ENCODE measurements at regions not wholly inside any gene's neighbourhood (a gene's known extent, or its start where the extent isn't known, plus 50 kb on each side); places are given as distances from the start of the nearest gene placed in this dataset.

DNA sequence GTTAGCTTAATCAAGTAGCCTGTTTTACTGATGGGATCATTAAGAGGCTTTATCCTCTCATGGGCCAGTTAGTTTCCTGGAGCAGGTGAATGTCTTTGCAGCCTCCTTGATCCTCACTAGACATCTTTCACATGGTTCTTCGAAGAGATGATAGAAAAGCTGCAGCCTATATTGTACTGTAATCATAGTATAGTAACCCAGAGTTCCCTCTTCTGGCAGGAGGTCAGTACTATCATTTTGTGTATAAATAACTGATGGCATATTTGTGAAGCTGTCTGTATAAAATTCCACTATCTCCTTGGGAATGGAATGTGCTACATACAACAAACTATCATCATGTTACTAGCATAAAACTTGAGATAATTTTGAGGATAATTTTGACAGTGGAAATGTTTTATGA, 123.8 kb upstream of the PRPS1L1 start:
- DNase-seq (ENCODE audit: low spot score) (no peak), ATAC-seq (no peak)
- POLR2A ChIA-PET: no interaction called here
- peaks cover 11% of the 10 kb centered on the region for H3K4me1 Mint-ChIP-seq
- TF ChIP-seq, protein P1, sequence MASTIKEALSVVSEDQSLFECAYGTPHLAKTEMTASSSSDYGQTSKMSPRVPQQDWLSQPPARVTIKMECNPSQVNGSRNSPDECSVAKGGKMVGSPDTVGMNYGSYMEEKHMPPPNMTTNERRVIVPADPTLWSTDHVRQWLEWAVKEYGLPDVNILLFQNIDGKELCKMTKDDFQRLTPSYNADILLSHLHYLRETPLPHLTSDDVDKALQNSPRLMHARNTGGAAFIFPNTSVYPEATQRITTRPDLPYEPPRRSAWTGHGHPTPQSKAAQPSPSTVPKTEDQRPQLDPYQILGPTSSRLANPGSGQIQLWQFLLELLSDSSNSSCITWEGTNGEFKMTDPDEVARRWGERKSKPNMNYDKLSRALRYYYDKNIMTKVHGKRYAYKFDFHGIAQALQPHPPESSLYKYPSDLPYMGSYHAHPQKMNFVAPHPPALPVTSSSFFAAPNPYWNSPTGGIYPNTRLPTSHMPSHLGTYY (CRISPR knock-in tag; IDR thresholded peaks at IDR 0.05): no peak
- TF ChIP-seq, protein P2, sequence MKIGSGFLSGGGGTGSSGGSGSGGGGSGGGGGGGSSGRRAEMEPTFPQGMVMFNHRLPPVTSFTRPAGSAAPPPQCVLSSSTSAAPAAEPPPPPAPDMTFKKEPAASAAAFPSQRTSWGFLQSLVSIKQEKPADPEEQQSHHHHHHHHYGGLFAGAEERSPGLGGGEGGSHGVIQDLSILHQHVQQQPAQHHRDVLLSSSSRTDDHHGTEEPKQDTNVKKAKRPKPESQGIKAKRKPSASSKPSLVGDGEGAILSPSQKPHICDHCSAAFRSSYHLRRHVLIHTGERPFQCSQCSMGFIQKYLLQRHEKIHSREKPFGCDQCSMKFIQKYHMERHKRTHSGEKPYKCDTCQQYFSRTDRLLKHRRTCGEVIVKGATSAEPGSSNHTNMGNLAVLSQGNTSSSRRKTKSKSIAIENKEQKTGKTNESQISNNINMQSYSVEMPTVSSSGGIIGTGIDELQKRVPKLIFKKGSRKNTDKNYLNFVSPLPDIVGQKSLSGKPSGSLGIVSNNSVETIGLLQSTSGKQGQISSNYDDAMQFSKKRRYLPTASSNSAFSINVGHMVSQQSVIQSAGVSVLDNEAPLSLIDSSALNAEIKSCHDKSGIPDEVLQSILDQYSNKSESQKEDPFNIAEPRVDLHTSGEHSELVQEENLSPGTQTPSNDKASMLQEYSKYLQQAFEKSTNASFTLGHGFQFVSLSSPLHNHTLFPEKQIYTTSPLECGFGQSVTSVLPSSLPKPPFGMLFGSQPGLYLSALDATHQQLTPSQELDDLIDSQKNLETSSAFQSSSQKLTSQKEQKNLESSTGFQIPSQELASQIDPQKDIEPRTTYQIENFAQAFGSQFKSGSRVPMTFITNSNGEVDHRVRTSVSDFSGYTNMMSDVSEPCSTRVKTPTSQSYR (CRISPR knock-in tag; IDR thresholded peaks at IDR 0.05): no peak
- TF ChIP-seq, protein P3, sequence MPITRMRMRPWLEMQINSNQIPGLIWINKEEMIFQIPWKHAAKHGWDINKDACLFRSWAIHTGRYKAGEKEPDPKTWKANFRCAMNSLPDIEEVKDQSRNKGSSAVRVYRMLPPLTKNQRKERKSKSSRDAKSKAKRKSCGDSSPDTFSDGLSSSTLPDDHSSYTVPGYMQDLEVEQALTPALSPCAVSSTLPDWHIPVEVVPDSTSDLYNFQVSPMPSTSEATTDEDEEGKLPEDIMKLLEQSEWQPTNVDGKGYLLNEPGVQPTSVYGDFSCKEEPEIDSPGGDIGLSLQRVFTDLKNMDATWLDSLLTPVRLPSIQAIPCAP (CRISPR knock-in tag; IDR thresholded peaks at IDR 0.05): no peak
- TF ChIP-seq SMAD4 (CRISPR knock-in tag; IDR thresholded peaks at IDR 0.05): no peak
- TF ChIP-seq PRRX2 (CRISPR knock-in tag; IDR thresholded peaks at IDR 0.05): no peak
- no peak for TF ChIP-seq CREB1 (CRISPR knock-in tag; IDR thresholded peaks at IDR 0.05)
- TF ChIP-seq, protein P4, sequence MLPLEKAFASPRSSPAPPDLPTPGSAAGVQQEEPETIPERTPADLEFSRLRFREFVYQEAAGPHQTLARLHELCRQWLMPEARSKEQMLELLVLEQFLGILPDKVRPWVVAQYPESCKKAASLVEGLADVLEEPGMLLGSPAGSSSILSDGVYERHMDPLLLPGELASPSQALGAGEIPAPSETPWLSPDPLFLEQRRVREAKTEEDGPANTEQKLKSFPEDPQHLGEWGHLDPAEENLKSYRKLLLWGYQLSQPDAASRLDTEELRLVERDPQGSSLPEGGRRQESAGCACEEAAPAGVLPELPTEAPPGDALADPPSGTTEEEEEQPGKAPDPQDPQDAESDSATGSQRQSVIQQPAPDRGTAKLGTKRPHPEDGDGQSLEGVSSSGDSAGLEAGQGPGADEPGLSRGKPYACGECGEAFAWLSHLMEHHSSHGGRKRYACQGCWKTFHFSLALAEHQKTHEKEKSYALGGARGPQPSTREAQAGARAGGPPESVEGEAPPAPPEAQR (CRISPR knock-in tag; IDR thresholded peaks at IDR 0.05): no peak
- no peak for TF ChIP-seq FOXP1 (CRISPR knock-in tag; IDR thresholded peaks at IDR 0.05; ENCODE audit: borderline replicate concordance)
- no peak for TF ChIP-seq ZBTB21 (CRISPR knock-in tag; IDR thresholded peaks at IDR 0.05; ENCODE audit: borderline replicate concordance)
- TF ChIP-seq NR1H2 (CRISPR knock-in tag; IDR thresholded peaks at IDR 0.05): no peak
- TF ChIP-seq, protein P5, sequence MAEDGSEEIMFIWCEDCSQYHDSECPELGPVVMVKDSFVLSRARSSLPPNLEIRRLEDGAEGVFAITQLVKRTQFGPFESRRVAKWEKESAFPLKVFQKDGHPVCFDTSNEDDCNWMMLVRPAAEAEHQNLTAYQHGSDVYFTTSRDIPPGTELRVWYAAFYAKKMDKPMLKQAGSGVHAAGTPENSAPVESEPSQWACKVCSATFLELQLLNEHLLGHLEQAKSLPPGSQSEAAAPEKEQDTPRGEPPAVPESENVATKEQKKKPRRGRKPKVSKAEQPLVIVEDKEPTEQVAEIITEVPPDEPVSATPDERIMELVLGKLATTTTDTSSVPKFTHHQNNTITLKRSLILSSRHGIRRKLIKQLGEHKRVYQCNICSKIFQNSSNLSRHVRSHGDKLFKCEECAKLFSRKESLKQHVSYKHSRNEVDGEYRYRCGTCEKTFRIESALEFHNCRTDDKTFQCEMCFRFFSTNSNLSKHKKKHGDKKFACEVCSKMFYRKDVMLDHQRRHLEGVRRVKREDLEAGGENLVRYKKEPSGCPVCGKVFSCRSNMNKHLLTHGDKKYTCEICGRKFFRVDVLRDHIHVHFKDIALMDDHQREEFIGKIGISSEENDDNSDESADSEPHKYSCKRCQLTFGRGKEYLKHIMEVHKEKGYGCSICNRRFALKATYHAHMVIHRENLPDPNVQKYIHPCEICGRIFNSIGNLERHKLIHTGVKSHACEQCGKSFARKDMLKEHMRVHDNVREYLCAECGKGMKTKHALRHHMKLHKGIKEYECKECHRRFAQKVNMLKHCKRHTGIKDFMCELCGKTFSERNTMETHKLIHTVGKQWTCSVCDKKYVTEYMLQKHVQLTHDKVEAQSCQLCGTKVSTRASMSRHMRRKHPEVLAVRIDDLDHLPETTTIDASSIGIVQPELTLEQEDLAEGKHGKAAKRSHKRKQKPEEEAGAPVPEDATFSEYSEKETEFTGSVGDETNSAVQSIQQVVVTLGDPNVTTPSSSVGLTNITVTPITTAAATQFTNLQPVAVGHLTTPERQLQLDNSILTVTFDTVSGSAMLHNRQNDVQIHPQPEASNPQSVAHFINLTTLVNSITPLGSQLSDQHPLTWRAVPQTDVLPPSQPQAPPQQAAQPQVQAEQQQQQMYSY (CRISPR knock-in tag; IDR thresholded peaks at IDR 0.05): no peak
- no peak for TF ChIP-seq ATF1 (CRISPR knock-in tag; IDR thresholded peaks at IDR 0.05)
- TF ChIP-seq JAZF1 (CRISPR knock-in tag; IDR thresholded peaks at IDR 0.05): no peak
- no peak for TF ChIP-seq MYBL2 (CRISPR knock-in tag; IDR thresholded peaks at IDR 0.05)
- TF ChIP-seq, protein P6, sequence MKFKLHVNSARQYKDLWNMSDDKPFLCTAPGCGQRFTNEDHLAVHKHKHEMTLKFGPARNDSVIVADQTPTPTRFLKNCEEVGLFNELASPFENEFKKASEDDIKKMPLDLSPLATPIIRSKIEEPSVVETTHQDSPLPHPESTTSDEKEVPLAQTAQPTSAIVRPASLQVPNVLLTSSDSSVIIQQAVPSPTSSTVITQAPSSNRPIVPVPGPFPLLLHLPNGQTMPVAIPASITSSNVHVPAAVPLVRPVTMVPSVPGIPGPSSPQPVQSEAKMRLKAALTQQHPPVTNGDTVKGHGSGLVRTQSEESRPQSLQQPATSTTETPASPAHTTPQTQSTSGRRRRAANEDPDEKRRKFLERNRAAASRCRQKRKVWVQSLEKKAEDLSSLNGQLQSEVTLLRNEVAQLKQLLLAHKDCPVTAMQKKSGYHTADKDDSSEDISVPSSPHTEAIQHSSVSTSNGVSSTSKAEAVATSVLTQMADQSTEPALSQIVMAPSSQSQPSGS (CRISPR knock-in tag; IDR thresholded peaks at IDR 0.05; ENCODE audit: borderline replicate concordance, low read depth): no peak
- TF ChIP-seq NR2C2 (CRISPR knock-in tag; IDR thresholded peaks at IDR 0.05): no peak
- TF ChIP-seq MXD4 (CRISPR knock-in tag; IDR thresholded peaks at IDR 0.05; ENCODE audit: borderline replicate concordance): no peak
- no peak for TF ChIP-seq ZNF416 (CRISPR knock-in tag; IDR thresholded peaks at IDR 0.05)
- TF ChIP-seq TP53 (CRISPR knock-in tag; IDR thresholded peaks at IDR 0.05): no peak
- no peak overlapping the region for H3K4me3 Mint-ChIP-seq
- peaks cover 5% of the 10 kb centered on the region for H3K9me3 Mint-ChIP-seq
- H3K27me3 Mint-ChIP-seq (ENCODE audit: low read depth): no peaks in the 10 kb centered on the region
- no peaks in the 10 kb centered on the region for H3K36me3 Mint-ChIP-seq
- CTCF ChIA-PET: no interaction called here
- no peak overlapping the region for H3K27ac Mint-ChIP-seq
